Testis (tissue), 2 donors: ENCODE measurements at regions not wholly inside any gene's neighbourhood (a gene's known extent, or its start where the extent isn't known, plus 50 kb on each side); places are given as distances from the start of the nearest gene placed in this dataset.

Experiments used
- DNase-seq: peaks from one replicate; pipeline ENCODE4 v3.0.0-alpha.2; 2019
- H3K27ac ChIP-seq, 2 donors: fragments of 200-600 bp; sonication (generic); one replicate each; pipeline ENCODE4 v1.5.1; 2019
- H3K27me3 ChIP-seq: fragments of 200-600 bp; sonication (generic); one replicate; pipeline ENCODE4 v1.5.1; 2019
- H3K36me3 ChIP-seq: fragments of 200-600 bp; sonication (generic); one replicate; pipeline ENCODE4 v1.5.1; 2017; ENCODE audit warnings: low read depth; ENCODE audit errors: missing control alignments
- H3K4me1 ChIP-seq: fragments of 200-600 bp; sonication (generic); one replicate; pipeline ENCODE4 v1.5.1; 2019
- H3K4me3 ChIP-seq, 2 donors: fragments of 200-600 bp; sonication (generic); one replicate each; pipeline ENCODE4 v1.5.1; 2017 to 2019
- H3K9me3 ChIP-seq: fragments of 200-600 bp; sonication (generic); one replicate; pipeline ENCODE4 v1.5.1; 2017
- POLR2A ChIP-seq: fragments of 450-650 bp; IDR thresholded peaks from one replicate; pipeline ENCODE4 v1.6.1; 2017; ENCODE audit warnings: antibody characterized with exemption, mild to moderate bottlenecking, moderate library complexity
- WGBS, 2 donors: methylation state at CpG; one replicate each; pipeline ENCODE4 v1.1.5; 2018; 5-methylcytosine and 5-hydroxymethylcytosine counted together
- intact Hi-C: fragments of 100-400 bp; cut with DNase I; formaldehyde crosslinking; loops from one replicate; pipeline ENCODE4 v1.15.1; 2023; ENCODE audit warnings: low total_unique reads
- TF ChIP-seq, protein P1 (sequence below), 3 experiments: fragments of 450-650 bp in 2 of 3; fragments of 200-600 bp in 1 of 3; sonication (generic) in 1 of 3; IDR thresholded peaks; one replicate each; pipeline ENCODE4 v1.5.1; 2016 to 2019; ENCODE audit warnings: antibody characterized with exemption in 3 of 3, mild to moderate bottlenecking in 2 of 3, moderate library complexity in 1 of 3

DNA sequence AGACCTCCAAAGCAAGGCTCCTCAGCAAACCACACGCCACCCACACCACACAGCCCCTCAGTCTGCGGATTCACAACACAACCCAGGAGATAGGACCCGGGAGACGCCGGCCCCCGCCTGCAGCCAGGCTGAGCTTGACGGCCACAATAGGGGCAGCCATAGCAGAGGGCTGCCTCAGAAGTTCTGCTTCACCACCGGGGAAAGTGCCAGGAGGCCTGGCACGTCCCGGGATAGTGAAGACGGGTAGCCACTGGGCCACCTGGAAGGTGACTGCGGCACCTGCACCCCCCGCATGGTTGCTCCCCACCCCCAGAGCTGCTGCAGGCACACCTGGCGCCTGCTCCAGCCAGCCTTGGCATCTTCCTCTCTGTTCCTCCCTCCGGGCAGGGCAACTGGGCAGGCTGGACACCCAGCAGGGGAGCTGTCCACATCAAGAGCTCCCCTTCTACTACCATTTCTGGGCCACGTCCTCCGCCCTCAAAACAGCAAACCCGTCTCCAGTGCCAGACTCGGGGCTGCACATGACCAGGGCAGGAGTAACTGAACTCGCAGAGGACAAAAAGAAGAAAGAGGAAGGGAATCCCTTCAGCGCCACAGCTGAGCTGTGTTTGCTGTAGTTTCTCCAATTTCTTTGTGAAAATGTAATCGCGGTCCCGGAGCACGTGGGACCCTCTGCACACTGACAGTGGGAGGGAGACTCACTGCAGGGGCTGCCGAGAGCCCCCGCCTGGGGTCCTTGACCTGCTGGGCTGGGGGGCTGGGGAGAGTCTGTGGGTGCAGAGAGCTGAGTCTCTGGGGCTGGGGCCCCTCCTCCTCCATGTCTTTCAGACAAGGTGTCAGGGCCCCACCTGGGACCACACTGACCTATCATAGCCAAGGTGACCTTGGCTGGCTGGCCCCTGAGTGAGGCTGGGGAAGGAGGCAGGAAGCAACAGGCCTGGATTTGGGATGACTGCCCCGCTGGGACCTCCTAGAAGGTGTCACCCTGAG is 74.2 kb upstream of the C14orf180 start:
- Histone ChIP-seq H3K4me1 (no peaks in the 10 kb centered on the region), H3K4me3 (no peak overlapping the region), H3K27ac (no peak overlapping the region), H3K36me3 (no peaks in the 10 kb centered on the region), H3K27me3 (no peaks in the 10 kb centered on the region), H3K9me3 (no peaks in the 10 kb centered on the region)
- TF ChIP-seq POLR2A: no peak
- TF ChIP-seq, protein P1, sequence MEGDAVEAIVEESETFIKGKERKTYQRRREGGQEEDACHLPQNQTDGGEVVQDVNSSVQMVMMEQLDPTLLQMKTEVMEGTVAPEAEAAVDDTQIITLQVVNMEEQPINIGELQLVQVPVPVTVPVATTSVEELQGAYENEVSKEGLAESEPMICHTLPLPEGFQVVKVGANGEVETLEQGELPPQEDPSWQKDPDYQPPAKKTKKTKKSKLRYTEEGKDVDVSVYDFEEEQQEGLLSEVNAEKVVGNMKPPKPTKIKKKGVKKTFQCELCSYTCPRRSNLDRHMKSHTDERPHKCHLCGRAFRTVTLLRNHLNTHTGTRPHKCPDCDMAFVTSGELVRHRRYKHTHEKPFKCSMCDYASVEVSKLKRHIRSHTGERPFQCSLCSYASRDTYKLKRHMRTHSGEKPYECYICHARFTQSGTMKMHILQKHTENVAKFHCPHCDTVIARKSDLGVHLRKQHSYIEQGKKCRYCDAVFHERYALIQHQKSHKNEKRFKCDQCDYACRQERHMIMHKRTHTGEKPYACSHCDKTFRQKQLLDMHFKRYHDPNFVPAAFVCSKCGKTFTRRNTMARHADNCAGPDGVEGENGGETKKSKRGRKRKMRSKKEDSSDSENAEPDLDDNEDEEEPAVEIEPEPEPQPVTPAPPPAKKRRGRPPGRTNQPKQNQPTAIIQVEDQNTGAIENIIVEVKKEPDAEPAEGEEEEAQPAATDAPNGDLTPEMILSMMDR (IDR thresholded peaks at IDR 0.05): no peak
- DNase-seq: no peak
- 67% methylated on average over 15 to 27 of the region's 28 CpGs for WGBS, 2 donors
- intact Hi-C loops: no loop called here

DNA sequence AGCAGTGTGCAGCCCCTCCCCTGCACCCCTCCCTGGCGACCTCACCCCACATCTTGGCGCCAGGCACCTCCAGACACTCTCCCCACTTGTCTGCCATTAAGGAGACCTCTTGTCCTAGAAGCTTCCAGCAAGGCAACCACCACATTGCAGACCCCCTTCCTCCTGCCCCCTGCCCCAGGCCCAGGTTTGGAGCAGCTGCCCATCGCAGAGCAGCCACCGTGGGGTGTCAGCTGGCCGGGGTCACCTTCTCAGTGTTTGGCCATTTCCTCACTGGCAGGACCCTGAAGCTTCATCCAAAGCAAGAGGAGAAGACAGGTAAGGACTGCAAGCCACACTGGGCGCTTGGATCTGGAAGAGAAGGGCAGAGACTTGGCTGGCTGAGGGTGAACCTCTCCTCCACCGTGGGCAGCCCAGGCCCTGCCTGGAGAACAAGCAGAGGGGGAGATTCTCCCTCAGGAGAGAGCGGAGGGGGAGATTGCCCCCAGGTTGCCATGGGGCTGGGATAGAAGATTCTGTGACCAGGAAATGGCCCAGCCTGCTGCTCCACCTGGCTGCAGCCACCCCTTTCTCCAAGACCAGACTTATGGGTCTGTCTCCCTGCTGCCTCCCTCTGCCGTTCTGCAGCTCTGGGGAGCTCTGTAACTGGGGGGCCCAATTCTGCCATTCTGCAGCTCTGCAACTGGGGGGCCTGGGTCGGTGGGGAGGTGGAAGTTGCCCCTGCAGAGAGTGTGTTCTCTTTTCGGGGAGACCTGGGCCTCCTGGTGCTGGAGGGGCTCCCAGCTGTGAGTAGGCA is 72.9 kb upstream of the C14orf180 start:
- DNase-seq: no peak
- no peak overlapping the region for H3K4me3 ChIP-seq
- no peaks in the 10 kb centered on the region for H3K4me1 ChIP-seq
- H3K27me3 ChIP-seq: no peaks in the 10 kb centered on the region
- H3K9me3 ChIP-seq: no peaks in the 10 kb centered on the region
- no peaks in the 10 kb centered on the region for H3K36me3 ChIP-seq
- intact Hi-C loops: no loop called here
- WGBS, 2 donors: 82 to 84% methylated on average over 8 to 11 of the region's 11 CpGs
- no peak overlapping the region for H3K27ac ChIP-seq
- TF ChIP-seq POLR2A: no peak
- TF ChIP-seq, protein P1 (IDR thresholded peaks at IDR 0.05): no peak

- H3K4me3 ChIP-seq: no peak overlapping the region
- no peak for DNase-seq
- intact Hi-C loops: no loop called here
- no peak overlapping the region for H3K27ac ChIP-seq
- no peaks in the 10 kb centered on the region for H3K27me3 ChIP-seq
- no peak for TF ChIP-seq POLR2A
- no peaks in the 10 kb centered on the region for H3K36me3 ChIP-seq
- no peaks in the 10 kb centered on the region for H3K9me3 ChIP-seq
- no peaks in the 10 kb centered on the region for H3K4me1 ChIP-seq
- 89 to 91% methylated on average over 5 to 6 of the region's 6 CpGs for WGBS, 2 donors
Observed at GRCh38 chr14:104507443-104507842, 72.1 kb upstream of the C14orf180 start.

- DNase-seq: no peak
- no peak overlapping the region for H3K27ac ChIP-seq
- no peaks in the 10 kb centered on the region for H3K36me3 ChIP-seq
- no peaks in the 10 kb centered on the region for H3K4me1 ChIP-seq
- 69% methylated on average over 5 to 12 of the region's 12 CpGs for WGBS, 2 donors
- intact Hi-C loops: no loop called here
- no peak for TF ChIP-seq POLR2A
- TF ChIP-seq, protein P1 (IDR thresholded peaks at IDR 0.05): no peak
- H3K9me3 ChIP-seq: no peaks in the 10 kb centered on the region
- no peak overlapping the region for H3K4me3 ChIP-seq
- H3K27me3 ChIP-seq: no peaks in the 10 kb centered on the region
Observed at GRCh38 chr14:104509673-104510072, 69.9 kb upstream of the C14orf180 start.

- WGBS, 2 donors: 0 to 59% methylated on average over 1 to 3 of the region's 3 CpGs
- no peaks in the 10 kb centered on the region for H3K9me3 ChIP-seq
Observed at GRCh38 chr14:104510216-104510615, 69.3 kb upstream of the C14orf180 start.

More at GRCh38 chr14:104510216-104510615, 69.3 kb upstream of the C14orf180 start:
- no peak for DNase-seq
- Histone ChIP-seq H3K36me3 (no peaks in the 10 kb centered on the region), H3K27me3 (no peaks in the 10 kb centered on the region), H3K4me1 (no peaks in the 10 kb centered on the region), H3K27ac (no peak overlapping the region), H3K4me3 (no peak overlapping the region)
- TF ChIP-seq, protein P1 (IDR thresholded peaks at IDR 0.05): no peak
- TF ChIP-seq POLR2A: no peak
- intact Hi-C loops: no loop called here
